K562 (cell line): ENCODE measurements at regions not wholly inside any gene's neighbourhood (a gene's known extent, or its start where the extent isn't known, plus 50 kb on each side); places are given as distances from the start of the nearest gene placed in this dataset.

Experiments
- ARID3B ChIP-seq: fragments of 250-450 bp; sonication (Bioruptor Pico); IDR thresholded peaks from 2 replicates; pipeline ENCODE4 v1.4.0; 2020; ENCODE audit warnings: borderline replicate concordance
- FOXK1 ChIP-seq: sonication (generic); formaldehyde crosslinking; IDR thresholded peaks from 2 replicates; pipeline ENCODE4 v1.8.0; 2022; ENCODE audit warnings: missing genetic modification reagents, mild to moderate bottlenecking, borderline replicate concordance
- L3MBTL2 ChIP-seq: fragments of 450-650 bp; IDR thresholded peaks from 2 replicates; pipeline ENCODE4 v1.6.1; 2016; ENCODE audit warnings: mild to moderate bottlenecking, moderate library complexity
- MECOM ChIP-seq: fragments of 250-450 bp; sonication (Bioruptor Pico); IDR thresholded peaks from 2 replicates; pipeline ENCODE4 v1.8.0; 2022; ENCODE audit warnings: inconsistent platforms
- PHB2 ChIP-seq: fragments of 450-650 bp; IDR thresholded peaks from 2 replicates; pipeline ENCODE4 v1.6.1; 2017; ENCODE audit warnings: low read depth
- ZNF407 ChIP-seq: fragments of 450-650 bp; IDR thresholded peaks from 2 replicates; pipeline ENCODE4 v1.6.1; 2016; ENCODE audit warnings: low read depth
- TF ChIP-seq, protein P1 (sequence below): fragments of 450-650 bp; IDR thresholded peaks from 2 replicates; pipeline ENCODE4 v1.6.1; 2016; ENCODE audit warnings: missing biosample characterization, missing genetic modification characterization

DNA sequence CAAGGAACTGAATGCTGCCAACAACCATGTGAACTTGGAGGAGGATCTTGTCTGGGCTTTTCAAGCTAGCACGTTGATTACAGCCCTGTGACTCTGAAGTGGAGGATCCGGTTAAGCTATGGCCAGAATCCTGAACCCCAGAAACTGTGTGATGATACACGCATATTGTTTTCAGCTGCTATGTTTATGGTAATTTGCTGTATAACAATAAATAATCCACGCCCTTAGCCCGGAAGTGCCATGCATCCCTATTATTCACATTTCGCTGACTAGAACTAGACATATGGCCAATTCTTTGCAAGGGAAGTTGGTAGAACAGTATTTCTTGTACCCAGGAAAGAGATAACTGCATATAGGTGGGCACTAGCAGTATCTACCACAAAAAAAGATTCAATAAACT lies 510.8 kb upstream of the BTBD3 start (continued):
- TF ChIP-seq ARID3B, result no peak
- TF ChIP-seq L3MBTL2, result no peak
- TF ChIP-seq FOXK1, result no peak
- no peak for TF ChIP-seq MECOM (CRISPR knock-in tag)
- TF ChIP-seq, protein P1, sequence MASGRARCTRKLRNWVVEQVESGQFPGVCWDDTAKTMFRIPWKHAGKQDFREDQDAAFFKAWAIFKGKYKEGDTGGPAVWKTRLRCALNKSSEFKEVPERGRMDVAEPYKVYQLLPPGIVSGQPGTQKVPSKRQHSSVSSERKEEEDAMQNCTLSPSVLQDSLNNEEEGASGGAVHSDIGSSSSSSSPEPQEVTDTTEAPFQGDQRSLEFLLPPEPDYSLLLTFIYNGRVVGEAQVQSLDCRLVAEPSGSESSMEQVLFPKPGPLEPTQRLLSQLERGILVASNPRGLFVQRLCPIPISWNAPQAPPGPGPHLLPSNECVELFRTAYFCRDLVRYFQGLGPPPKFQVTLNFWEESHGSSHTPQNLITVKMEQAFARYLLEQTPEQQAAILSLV, result no peak
- no peak for TF ChIP-seq PHB2
- no peak for TF ChIP-seq ZNF407
